GM12891 (cell line): ENCODE measurements at regions not wholly inside any gene's neighbourhood (a gene's known extent, or its start where the extent isn't known, plus 50 kb on each side); places are given as distances from the start of the nearest gene placed in this dataset.

ENCODE experiments used
- DNase-seq: peaks from one replicate; pipeline ENCODE4 v3.0.0; 2011; ENCODE audit warnings: low spot score; ENCODE audit not compliant: insufficient read length
- FAIRE-seq: peaks from 2 replicates; lab custom pipeline; 2011; peaks lifted over from hg19 to GRCh38; lab: Jason Lieb, UNC
- PAX5 ChIP-seq: IDR thresholded peaks from 2 replicates; pipeline ENCODE4 v1.6.1; 2011; ENCODE audit warnings: low read length, moderate library complexity, mild to moderate bottlenecking; ENCODE audit not compliant: insufficient read depth, severe bottlenecking
- POLR2A ChIP-seq: IDR thresholded peaks from 2 replicates; pipeline ENCODE4 v1.6.1; 2011; ENCODE audit warnings: low read depth, low read length, control low read depth
- POLR2AphosphoS5 ChIP-seq: IDR thresholded peaks from 2 replicates; pipeline ENCODE4 v1.6.1; 2011; ENCODE audit warnings: low read depth, low read length, control low read depth
- POU2F2 ChIP-seq: IDR thresholded peaks from 2 replicates; pipeline ENCODE4 v1.6.1; 2011; ENCODE audit warnings: low read depth, mild to moderate bottlenecking, control low read depth, low read length, moderate library complexity
- SPI1 ChIP-seq: IDR thresholded peaks from 2 replicates; pipeline ENCODE4 v1.6.1; 2011; ENCODE audit warnings: low read depth, low read length, control low read depth
- TAF1 ChIP-seq: IDR thresholded peaks from 2 replicates; pipeline ENCODE4 v1.6.1; 2011; ENCODE audit warnings: low read depth, low read length, control low read depth

- no peak for FAIRE-seq
- no peak for TF ChIP-seq SPI1
- TF ChIP-seq PAX5, result no peak
- TF ChIP-seq POLR2A, result no peak
- TF ChIP-seq POLR2AphosphoS5, result no peak
- DNase-seq, result no peak
These were observed 96.3 kb upstream of the LHX5 start for GRCh38 chr12:113568021-113568420.

GRCh38 chr12:113565368-113565767 lies 93.7 kb upstream of the LHX5 start:
- TF ChIP-seq PAX5, result no peak
- no peak for TF ChIP-seq SPI1
- TF ChIP-seq TAF1, result no peak
- no peak for TF ChIP-seq POU2F2
- no peak for TF ChIP-seq POLR2AphosphoS5
- TF ChIP-seq POLR2A, result no peak
- no peak for DNase-seq
- FAIRE-seq, result no peak

- DNase-seq (no peak), FAIRE-seq (no peak)
- TF ChIP-seq POLR2A (no peak), POU2F2 (no peak), TAF1 (no peak), PAX5 (no peak), POLR2AphosphoS5 (no peak), SPI1 (no peak)
These were observed 89.6 kb upstream of the LHX5 start for GRCh38 chr12:113561068-113561780.

- TF ChIP-seq SPI1 (no peak), POU2F2 (no peak), PAX5 (no peak), POLR2A (no peak), POLR2AphosphoS5 (no peak), TAF1 (no peak)
- FAIRE-seq, result no peak
- no peak for DNase-seq
These were observed 87.8 kb upstream of the LHX5 start for GRCh38 chr12:113559466-113559865.

- DNase-seq (no peak), FAIRE-seq (no peak)
- no peak for TF ChIP-seq POLR2AphosphoS5
- TF ChIP-seq PAX5, result no peak
- TF ChIP-seq POLR2A, result no peak
- TF ChIP-seq SPI1, result no peak
- no peak for TF ChIP-seq TAF1
- TF ChIP-seq POU2F2, result no peak
These were observed 83.6 kb upstream of the LHX5 start for GRCh38 chr12:113555226-113555625.

GRCh38 chr12:113552760-113553159 lies 81.1 kb upstream of the LHX5 start:
- DNase-seq (no peak), FAIRE-seq (no peak)
- TF ChIP-seq POLR2A, result no peak
- no peak for TF ChIP-seq SPI1
- TF ChIP-seq TAF1, result no peak
- no peak for TF ChIP-seq POU2F2
- no peak for TF ChIP-seq PAX5

- TF ChIP-seq SPI1, result no peak
- no peak for TF ChIP-seq POLR2AphosphoS5
- no peak for TF ChIP-seq POLR2A
- no peak for TF ChIP-seq POU2F2
- TF ChIP-seq PAX5, result no peak
- no peak for TF ChIP-seq TAF1
- DNase-seq (no peak), FAIRE-seq (no peak)
These were observed 79.9 kb upstream of the LHX5 start for GRCh38 chr12:113551563-113551962.

- DNase-seq (no peak), FAIRE-seq (no peak)
- no peak for TF ChIP-seq POLR2A
- no peak for TF ChIP-seq TAF1
- TF ChIP-seq POLR2AphosphoS5, result no peak
- no peak for TF ChIP-seq SPI1
- no peak for TF ChIP-seq PAX5
These were observed 76.8 kb upstream of the LHX5 start for GRCh38 chr12:113548467-113548866.

- TF ChIP-seq POU2F2 (no peak), POLR2AphosphoS5 (no peak), PAX5 (no peak), POLR2A (no peak), SPI1 (no peak), TAF1 (no peak)
- no peak for FAIRE-seq
- no peak for DNase-seq
These were observed 75.5 kb upstream of the LHX5 start for GRCh38 chr12:113546916-113547863.

- DNase-seq (no peak), FAIRE-seq (no peak)
- TF ChIP-seq SPI1 (no peak), POLR2A (no peak), PAX5 (no peak), POLR2AphosphoS5 (no peak), TAF1 (no peak), POU2F2 (no peak)
These were observed 66.0 kb upstream of the LHX5 start for GRCh38 chr12:113537751-113538087.
